LNCaP clone FGC (cell line): ENCODE measurements at regions not wholly inside any gene's neighbourhood (a gene's known extent, or its start where the extent isn't known, plus 50 kb on each side); places are given as distances from the start of the nearest gene placed in this dataset.

Experiments used
- DNase-seq: peaks from one replicate; pipeline ENCODE4 v3.0.0-alpha.2; 2011; ENCODE audit warnings: low read depth
- H3K4me3 ChIP-seq: 2 replicates; pipeline ENCODE4 v1.5.1; 2011; ENCODE audit warnings: mild to moderate bottlenecking, low read depth, low read length, control low read depth
- CTCF ChIP-seq: IDR thresholded peaks from 2 replicates; pipeline ENCODE4 v1.5.1; 2012; ENCODE audit warnings: mild to moderate bottlenecking; ENCODE audit not compliant: control insufficient read depth, insufficient read depth; ENCODE audit errors: extremely low read depth

- H3K4me3 ChIP-seq = no peak overlapping the region
- no peak for TF ChIP-seq CTCF
- peak; percentile 89 for DNase-seq
Measured at GRCh38 chr12:19608039-19608438, 168.7 kb downstream of the AEBP2 start.

DNA sequence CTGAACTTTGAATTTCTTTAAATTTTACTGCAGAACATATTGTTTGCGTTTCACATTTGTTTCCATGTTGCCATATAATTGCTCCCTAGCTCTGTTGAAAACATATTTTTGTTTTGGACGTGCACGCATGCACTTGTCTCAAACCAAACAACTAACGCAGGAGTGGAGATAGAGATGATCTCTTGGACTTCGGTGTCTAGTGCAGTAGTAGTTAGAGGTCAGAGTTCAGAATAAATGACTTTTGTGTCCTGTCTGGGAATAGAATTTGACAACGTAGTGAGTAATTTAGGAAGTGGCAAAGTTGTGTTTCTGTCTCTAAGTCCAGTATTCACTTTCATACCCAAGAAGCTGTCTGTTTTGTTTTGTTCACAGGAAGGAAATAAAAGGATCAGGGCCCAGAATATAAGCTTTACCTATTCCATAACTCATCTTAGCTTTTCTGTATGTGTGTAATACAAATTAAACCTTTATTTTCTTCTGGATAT, 173.8 kb downstream of the AEBP2 start:
- H3K4me3 ChIP-seq = no peak overlapping the region
- no peak for DNase-seq
- no peak for TF ChIP-seq CTCF

DNA sequence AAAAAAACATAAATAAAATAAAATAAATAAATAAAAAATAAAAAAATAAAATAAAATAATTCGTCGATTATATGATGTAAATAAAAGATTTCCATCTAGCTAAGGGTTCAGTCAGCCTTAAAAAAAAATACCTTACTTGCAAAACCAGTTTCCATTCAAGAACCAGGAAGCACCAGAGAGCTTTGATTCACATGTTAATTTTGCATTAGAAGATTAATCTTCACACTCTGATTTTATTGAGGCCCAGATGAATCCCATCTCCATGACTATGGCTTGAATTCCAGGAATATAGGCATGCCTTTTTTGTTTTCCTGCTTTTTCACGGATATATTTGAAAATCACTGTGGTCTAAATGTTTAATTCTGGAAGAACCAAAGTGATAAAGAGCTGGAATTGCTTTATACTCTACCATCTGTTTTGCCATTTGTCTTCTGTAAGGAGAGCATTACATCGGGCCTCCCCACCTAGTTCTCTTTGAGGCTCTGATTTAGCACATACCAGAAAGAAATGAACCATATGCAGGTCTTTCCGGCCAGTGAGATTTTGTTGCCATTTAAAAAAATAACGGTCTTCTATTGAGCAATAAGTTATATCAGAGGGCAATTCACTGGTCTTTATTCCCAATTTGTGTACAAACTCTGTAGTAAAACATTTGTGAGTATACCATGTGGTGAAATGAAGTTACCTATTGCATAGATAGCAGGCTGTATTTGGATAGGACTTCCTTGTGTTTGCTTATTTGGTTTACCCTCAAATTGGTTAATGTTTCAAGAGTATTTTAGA, 175.5 kb downstream of the AEBP2 start:
- H3K4me3 ChIP-seq = no peak overlapping the region
- TF ChIP-seq CTCF = no peak
- peak; percentile 26 for DNase-seq

GRCh38 chr12:19615384-19615725, 176.1 kb downstream of the AEBP2 start:
- no peak overlapping the region for H3K4me3 ChIP-seq
- DNase-seq = no peak
- no peak for TF ChIP-seq CTCF

DNA sequence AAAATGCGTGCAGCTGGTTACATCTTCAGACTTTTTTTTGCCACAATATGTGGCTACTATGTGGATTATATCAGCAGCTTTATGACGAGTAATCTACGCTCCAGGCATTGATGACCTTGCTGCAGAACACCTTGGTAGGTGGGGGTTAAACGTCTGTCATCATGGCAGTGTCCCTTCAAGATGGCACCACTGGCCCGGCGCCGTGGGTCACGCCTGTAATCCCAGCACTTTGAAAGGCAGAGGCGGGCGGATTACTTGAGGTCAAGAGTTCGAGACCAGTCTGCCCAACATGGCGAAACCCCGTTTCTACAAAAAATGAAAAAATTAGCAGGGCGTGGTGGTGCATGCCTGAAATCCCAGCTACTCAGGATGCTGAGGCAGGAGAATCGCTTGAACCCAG, 177.5 kb downstream of the AEBP2 start:
- no peak for DNase-seq
- H3K4me3 ChIP-seq = no peak overlapping the region
- no peak for TF ChIP-seq CTCF

GRCh38 chr12:19620222-19620621, 180.9 kb downstream of the AEBP2 start:
- H3K4me3 ChIP-seq = no peak overlapping the region
- no peak for DNase-seq
- no peak for TF ChIP-seq CTCF

- no peak for TF ChIP-seq CTCF
- no peak for DNase-seq
- no peak overlapping the region for H3K4me3 ChIP-seq
Measured at GRCh38 chr12:19623751-19624399, 184.6 kb downstream of the AEBP2 start.
